ENCODE measurements at regions not wholly inside any gene's neighbourhood (a gene's known extent, or its start where the extent isn't known, plus 50 kb on each side); places are given as distances from the start of the nearest gene placed in this dataset.

- TF ChIP-seq CTCF (IDR thresholded peaks at IDR 0.05; ENCODE audit: extremely low read depth in 1 of 2, insufficient read depth in 1 of 2, low read depth in 1 of 2, low read length in 2 of 2) (no peak), EZH2 (IDR thresholded peaks at IDR 0.05; ENCODE audit: borderline replicate concordance, low read depth, low read length, severe bottlenecking) (no peak)
Observed at GRCh38 chr2:191614759-191615158, 63.2 kb upstream of the NABP1 start.

Measured in endothelial cell of umbilical vein (primary cell).